Adrenal gland (tissue), 9 donors: ENCODE measurements at regions not wholly inside any gene's neighbourhood (a gene's known extent, or its start where the extent isn't known, plus 50 kb on each side); places are given as distances from the start of the nearest gene placed in this dataset.

Source experiments
- DNase-seq, 7 donors: peaks; one replicate each; pipeline ENCODE4 v3.0.0-alpha.2; 2019 to 2020
- H3K27ac ChIP-seq, 5 donors: fragments of 200-600 bp; sonication (generic) in 4 of 5; 1 replicate in 3 of 5; 2 replicates in 2 of 5; pipeline versions ENCODE4 v1.5.1 to v1.8.0; 2016 to 2020; ENCODE audit warnings: mild to moderate bottlenecking in 1 of 5
- H3K27me3 ChIP-seq: fragments of 200-600 bp; 2 replicates; pipeline ENCODE4 v1.8.0; 2021
- H3K36me3 ChIP-seq, 2 donors: fragments of 200-600 bp; replicated peaks in 1 of 2; 1 replicate in 1 of 2; 2 replicates in 1 of 2; pipeline versions ENCODE4 v1.5.1 to v1.8.0; 2018 to 2022
- H3K4me1 ChIP-seq, 2 donors: fragments of 200-600 bp; replicated peaks in 1 of 2; 1 replicate in 1 of 2; 2 replicates in 1 of 2; pipeline versions ENCODE4 v1.5.1 to v1.8.0; 2018 to 2021
- H3K4me3 ChIP-seq, 4 donors: fragments of 200-600 bp; sonication (generic) in 3 of 4; one replicate each; pipeline ENCODE4 v1.5.1; 2016 to 2018
- H3K9me3 ChIP-seq, 3 donors: fragments of 200-600 bp; sonication (generic) in 1 of 3; replicated peaks in 1 of 3; 1 replicate in 2 of 3; 2 replicates in 1 of 3; pipeline versions ENCODE4 v1.5.1 to v1.8.0; 2016 to 2021
- POLR2A ChIP-seq, 2 donors: fragments of 450-650 bp; IDR thresholded peaks; one replicate each; pipeline ENCODE4 v1.6.1; 2017; ENCODE audit warnings: antibody characterized with exemption in 2 of 2, mild to moderate bottlenecking in 2 of 2, moderate library complexity in 1 of 2
- WGBS, 4 donors: extraction: QIAGEN DNeasy Blood & Tissue Kit in 2 of 4; methylation state at CpG; one replicate each; pipeline versions ENCODE4 v1.1.5 to v1.1.7; 2013 to 2017; 5-methylcytosine and 5-hydroxymethylcytosine counted together
- intact Hi-C, 2 donors: fragments of 100-400 bp; cut with DNase I; formaldehyde crosslinking; loops; one replicate each; pipeline versions ENCODE4 v1.14.1 to v1.15.0; 2022 to 2023
- TF ChIP-seq, protein P1 (sequence below), 6 experiments: fragments of 450-650 bp in 4 of 6; fragments of 200-600 bp in 2 of 6; sonication (generic) in 1 of 6; IDR thresholded peaks; 1 replicate in 5 of 6; 2 replicates in 1 of 6; pipeline versions ENCODE4 v1.5.1 to v1.8.0; 2016 to 2021; ENCODE audit warnings: antibody characterized with exemption in 6 of 6, mild to moderate bottlenecking in 2 of 6, moderate library complexity in 1 of 6
- donor health status: healthy with polysubstance abuse.
- donor health status: Bipolar disorder and iron deficiency.
- donor health status: DM: yes; HTN: yes; CAD: no.
- donor health status: DM: no; HTN: no; CAD: no.
- donor health status: DM: no; HTN: no; CAD: no.

DNA sequence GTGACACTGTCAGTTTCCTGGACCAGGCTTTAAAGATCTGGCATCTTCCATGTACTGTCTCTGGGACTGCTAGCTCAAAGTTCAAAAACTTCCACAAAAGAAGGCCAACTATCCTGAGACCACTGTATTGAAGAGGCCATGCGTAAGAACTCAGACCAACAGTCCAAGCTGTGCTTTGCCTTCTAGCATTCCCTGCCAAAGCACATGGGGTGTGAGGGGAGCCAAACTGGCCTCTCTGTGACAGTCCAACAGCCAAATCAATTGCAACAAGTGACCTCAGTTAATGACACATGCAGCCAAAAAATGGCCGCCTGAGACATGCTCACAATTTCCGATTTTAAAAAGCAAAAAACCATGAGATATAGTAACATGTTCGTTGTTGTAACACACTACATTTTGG lies 160.3 kb upstream of the CDH19 start:
- TF ChIP-seq, protein P1, sequence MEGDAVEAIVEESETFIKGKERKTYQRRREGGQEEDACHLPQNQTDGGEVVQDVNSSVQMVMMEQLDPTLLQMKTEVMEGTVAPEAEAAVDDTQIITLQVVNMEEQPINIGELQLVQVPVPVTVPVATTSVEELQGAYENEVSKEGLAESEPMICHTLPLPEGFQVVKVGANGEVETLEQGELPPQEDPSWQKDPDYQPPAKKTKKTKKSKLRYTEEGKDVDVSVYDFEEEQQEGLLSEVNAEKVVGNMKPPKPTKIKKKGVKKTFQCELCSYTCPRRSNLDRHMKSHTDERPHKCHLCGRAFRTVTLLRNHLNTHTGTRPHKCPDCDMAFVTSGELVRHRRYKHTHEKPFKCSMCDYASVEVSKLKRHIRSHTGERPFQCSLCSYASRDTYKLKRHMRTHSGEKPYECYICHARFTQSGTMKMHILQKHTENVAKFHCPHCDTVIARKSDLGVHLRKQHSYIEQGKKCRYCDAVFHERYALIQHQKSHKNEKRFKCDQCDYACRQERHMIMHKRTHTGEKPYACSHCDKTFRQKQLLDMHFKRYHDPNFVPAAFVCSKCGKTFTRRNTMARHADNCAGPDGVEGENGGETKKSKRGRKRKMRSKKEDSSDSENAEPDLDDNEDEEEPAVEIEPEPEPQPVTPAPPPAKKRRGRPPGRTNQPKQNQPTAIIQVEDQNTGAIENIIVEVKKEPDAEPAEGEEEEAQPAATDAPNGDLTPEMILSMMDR (IDR thresholded peaks at IDR 0.05), result no peak
- no peak for TF ChIP-seq POLR2A (IDR thresholded peaks at IDR 0.05)
- DNase-seq, result no peak
- intact Hi-C loops, result no loop called here
- no peaks in the 10 kb centered on the region for H3K27me3 ChIP-seq
- H3K27ac ChIP-seq, result no peak overlapping the region
- 70 to 87% (median 82%) methylated on average over 4 of the region's 4 CpGs for WGBS, 4 donors
- no peaks in the 10 kb centered on the region for H3K36me3 ChIP-seq
- no peaks in the 10 kb centered on the region for H3K4me1 ChIP-seq
- no peaks in the 10 kb centered on the region for H3K9me3 ChIP-seq
- H3K4me3 ChIP-seq, result no peak overlapping the region

DNA sequence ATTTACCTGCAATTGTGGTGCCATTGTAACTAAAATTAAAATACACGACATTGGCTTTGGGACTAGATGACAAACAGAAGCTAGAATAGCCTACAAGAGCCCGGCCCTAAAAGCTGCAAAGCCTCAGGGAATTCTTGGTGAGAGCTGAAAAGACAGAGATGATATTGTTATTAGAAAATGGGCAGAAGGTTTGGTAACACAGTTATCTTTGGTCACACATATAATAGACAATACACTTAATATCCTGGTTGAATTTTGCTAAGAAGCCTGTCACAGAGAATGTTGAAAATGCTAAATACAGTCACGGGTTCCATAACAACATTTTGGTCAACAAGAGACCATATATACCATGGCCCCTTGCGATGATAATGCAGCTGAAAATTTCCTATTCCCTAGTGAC lies 157.3 kb upstream of the CDH19 start:
- 76 to 88% (median 87%) methylated on average over 4 of the region's 4 CpGs for WGBS, 4 donors
- H3K9me3 ChIP-seq, result no peaks in the 10 kb centered on the region
- TF ChIP-seq, protein P1 (IDR thresholded peaks at IDR 0.05), result no peak
- no peak for TF ChIP-seq POLR2A (IDR thresholded peaks at IDR 0.05)
- no peaks in the 10 kb centered on the region for H3K36me3 ChIP-seq
- DNase-seq, result no peak
- H3K27ac ChIP-seq, result no peak overlapping the region
- no peaks in the 10 kb centered on the region for H3K4me1 ChIP-seq
- H3K27me3 ChIP-seq, result no peaks in the 10 kb centered on the region
- intact Hi-C loops, result no loop called here
- H3K4me3 ChIP-seq, result no peak overlapping the region

DNA sequence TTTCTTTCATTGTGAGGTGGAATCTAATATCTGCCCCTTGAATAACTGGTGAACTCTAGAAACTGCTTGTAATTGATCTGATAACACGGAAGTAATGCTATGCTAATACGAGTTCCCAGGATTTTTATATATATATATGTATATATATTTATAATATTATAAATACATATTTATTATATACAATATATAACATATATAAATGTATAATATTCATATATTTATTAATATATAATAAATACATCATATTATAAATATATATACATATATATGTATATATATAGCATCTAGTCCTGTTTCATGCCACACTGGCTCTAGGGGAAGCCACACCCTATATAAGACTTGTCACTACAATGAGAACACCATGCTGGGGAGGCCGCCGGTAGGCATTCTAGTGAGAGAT lies 156.7 kb upstream of the CDH19 start:
- H3K4me1 ChIP-seq, result no peaks in the 10 kb centered on the region
- no peaks in the 10 kb centered on the region for H3K27me3 ChIP-seq
- TF ChIP-seq, protein P1 (IDR thresholded peaks at IDR 0.05), result no peak
- TF ChIP-seq POLR2A (IDR thresholded peaks at IDR 0.05), result no peak
- DNase-seq, result no peak
- no peak overlapping the region for H3K4me3 ChIP-seq
- no peaks in the 10 kb centered on the region for H3K36me3 ChIP-seq
- no peaks in the 10 kb centered on the region for H3K9me3 ChIP-seq
- 84 to 95% (median 92%) methylated on average over 4 of the region's 4 CpGs for WGBS, 4 donors
- intact Hi-C loops, result no loop called here
- no peak overlapping the region for H3K27ac ChIP-seq

DNA sequence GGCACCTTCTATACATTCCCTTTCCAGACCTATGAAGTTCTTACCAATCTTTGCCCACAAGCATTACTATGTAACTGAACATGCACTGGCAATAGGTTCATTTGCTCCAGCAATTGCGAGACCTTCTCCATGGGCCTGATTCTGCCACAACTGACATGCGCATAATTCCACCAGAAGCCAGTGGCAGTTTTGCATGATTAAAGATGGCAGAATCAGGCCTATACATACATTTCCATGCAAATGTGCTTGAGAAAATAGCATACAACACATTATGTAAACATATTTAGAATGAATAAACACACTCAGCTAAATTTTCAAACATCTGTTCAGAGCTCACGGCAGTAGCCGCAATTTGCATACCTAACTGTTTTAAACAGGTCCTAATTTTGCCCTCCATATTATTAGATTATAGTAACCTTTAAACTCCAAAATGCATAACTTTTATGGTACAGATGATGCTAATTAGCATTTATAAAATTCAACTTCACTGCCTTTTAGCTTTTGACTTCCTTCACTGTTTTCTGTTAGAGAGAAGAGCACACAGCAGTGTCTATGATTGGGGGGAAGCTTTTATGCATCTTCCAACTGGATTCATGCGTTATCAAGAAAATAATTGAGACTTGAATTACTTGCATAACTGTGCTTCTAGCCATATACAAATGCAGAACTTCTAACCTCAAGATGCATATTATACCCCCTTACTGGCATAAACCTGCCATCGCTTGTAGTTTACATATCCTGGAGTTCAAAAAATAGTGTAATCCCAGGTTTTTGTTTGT lies 155.3 kb upstream of the CDH19 start:
- no peaks in the 10 kb centered on the region for H3K27me3 ChIP-seq
- no peaks in the 10 kb centered on the region for H3K4me1 ChIP-seq
- H3K9me3 ChIP-seq, result no peaks in the 10 kb centered on the region
- 91 to 95% (median 93%) methylated on average over 6 of the region's 6 CpGs for WGBS, 4 donors
- intact Hi-C loops, result no loop called here
- DNase-seq, result no peak
- no peak overlapping the region for H3K27ac ChIP-seq
- H3K4me3 ChIP-seq, result no peak overlapping the region
- no peaks in the 10 kb centered on the region for H3K36me3 ChIP-seq
- TF ChIP-seq POLR2A (IDR thresholded peaks at IDR 0.05), result no peak
- TF ChIP-seq, protein P1 (IDR thresholded peaks at IDR 0.05), result no peak
